ENCODE measurements at regions not wholly inside any gene's neighbourhood (a gene's known extent, or its start where the extent isn't known, plus 50 kb on each side); places are given as distances from the start of the nearest gene placed in this dataset.

DNA sequence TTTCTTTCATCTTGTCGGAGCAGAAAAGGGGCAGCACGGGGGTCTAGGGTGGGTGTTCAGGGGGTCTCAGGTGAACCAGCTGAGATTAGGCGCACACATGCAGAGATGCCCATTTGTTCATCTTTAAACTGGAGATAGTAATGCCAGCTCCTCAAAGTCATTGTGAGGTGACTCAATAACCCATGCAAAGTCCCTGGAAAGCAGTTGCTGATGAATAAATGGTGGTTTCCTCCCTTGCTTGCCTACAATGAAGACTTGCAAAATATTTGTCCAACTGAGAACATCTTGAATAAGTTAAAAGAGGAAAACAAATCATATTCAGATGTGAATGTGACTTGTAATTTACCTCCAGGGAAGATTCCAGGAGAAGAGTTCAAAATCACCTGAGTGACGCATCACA, 206.9 kb downstream of the LY86 start:
- Mint-ChIP-seq H3K36me3 (ENCODE audit: insufficient read depth) (no peaks in the 10 kb centered on the region), H3K27ac (no peak overlapping the region), H3K4me1 (ENCODE audit: low read depth) (no peaks in the 10 kb centered on the region), H3K9me3 (ENCODE audit: low read depth) (no peaks in the 10 kb centered on the region), H3K27me3 (peaks cover 17% of the 10 kb centered on the region), H3K4me3 (ENCODE audit: low read depth) (no peak overlapping the region)
- TF ChIP-seq CTCF (IDR thresholded peaks at IDR 0.05; ENCODE audit: unreplicated experiment): no peak
- no peak for DNase-seq (ENCODE audit: low spot score, unreplicated experiment)

DNA sequence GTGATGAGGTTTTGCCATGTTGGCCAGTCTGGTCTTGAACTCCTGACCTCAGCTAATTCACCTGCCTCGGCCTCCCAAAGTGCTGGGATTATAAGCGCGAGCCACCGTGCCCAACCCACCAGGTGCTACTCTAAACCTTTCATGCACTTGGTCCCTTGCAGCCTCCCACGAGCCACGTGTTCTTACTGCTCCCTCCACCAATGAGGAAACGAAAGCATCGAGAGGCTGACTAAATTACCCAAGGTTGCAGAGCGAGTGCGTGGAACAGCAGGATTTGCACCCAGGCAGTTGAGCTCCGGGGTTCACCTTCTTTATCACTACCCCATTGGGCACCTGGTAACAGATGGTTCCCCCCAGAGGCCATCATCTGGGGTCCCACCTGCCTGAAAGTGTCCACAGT, 208.3 kb downstream of the LY86 start:
- Mint-ChIP-seq H3K27ac (no peak overlapping the region), H3K4me1 (ENCODE audit: low read depth) (no peaks in the 10 kb centered on the region), H3K9me3 (ENCODE audit: low read depth) (no peaks in the 10 kb centered on the region), H3K4me3 (ENCODE audit: low read depth) (no peak overlapping the region), H3K27me3 (peaks cover 17% of the 10 kb centered on the region), H3K36me3 (ENCODE audit: insufficient read depth) (no peaks in the 10 kb centered on the region)
- TF ChIP-seq CTCF (IDR thresholded peaks at IDR 0.05; ENCODE audit: unreplicated experiment): no peak
- DNase-seq (ENCODE audit: low spot score, unreplicated experiment): no peak

DNA sequence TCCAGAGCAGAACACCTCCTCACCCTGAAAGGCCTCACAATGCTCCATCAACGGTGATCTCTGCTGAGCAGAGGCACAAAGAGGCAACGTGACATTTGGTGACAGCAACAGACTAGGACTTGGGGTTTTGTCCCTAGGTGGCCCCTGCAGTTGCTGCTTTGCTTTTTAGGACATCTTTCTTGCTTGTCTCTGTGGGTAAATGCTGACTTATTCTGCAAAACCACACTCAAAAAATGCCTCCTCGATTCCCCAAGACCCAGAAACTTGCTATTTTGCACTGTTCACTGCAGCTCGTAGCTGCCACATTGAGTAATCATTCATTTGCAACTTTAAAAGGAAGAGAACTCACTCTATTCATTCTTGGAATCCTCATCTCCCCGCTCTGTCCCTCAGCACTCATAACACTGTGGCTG, 209.9 kb downstream of the LY86 start:
- Mint-ChIP-seq H3K27me3 (peaks cover 22% of the 10 kb centered on the region), H3K27ac (no peak overlapping the region), H3K36me3 (ENCODE audit: insufficient read depth) (no peaks in the 10 kb centered on the region), H3K9me3 (ENCODE audit: low read depth) (no peaks in the 10 kb centered on the region), H3K4me1 (ENCODE audit: low read depth) (no peaks in the 10 kb centered on the region), H3K4me3 (ENCODE audit: low read depth) (no peak overlapping the region)
- TF ChIP-seq CTCF (IDR thresholded peaks at IDR 0.05; ENCODE audit: unreplicated experiment): no peak
- no peak for DNase-seq (ENCODE audit: low spot score, unreplicated experiment)

- H3K36me3 Mint-ChIP-seq (ENCODE audit: insufficient read depth): no peaks in the 10 kb centered on the region
- no peak overlapping the region for H3K27ac Mint-ChIP-seq
- TF ChIP-seq CTCF (IDR thresholded peaks at IDR 0.05; ENCODE audit: unreplicated experiment): no peak
- H3K9me3 Mint-ChIP-seq (ENCODE audit: low read depth): no peaks in the 10 kb centered on the region
- H3K4me1 Mint-ChIP-seq (ENCODE audit: low read depth): no peaks in the 10 kb centered on the region
- H3K4me3 Mint-ChIP-seq (ENCODE audit: low read depth): no peak overlapping the region
- H3K27me3 Mint-ChIP-seq: peaks cover 19% of the 10 kb centered on the region
- no peak for DNase-seq (ENCODE audit: low spot score, unreplicated experiment)
Observed at GRCh38 chr6:6801005-6801335, 212.4 kb downstream of the LY86 start.

- Mint-ChIP-seq H3K9me3 (ENCODE audit: low read depth) (no peaks in the 10 kb centered on the region), H3K4me1 (ENCODE audit: low read depth) (no peaks in the 10 kb centered on the region), H3K36me3 (ENCODE audit: insufficient read depth) (no peaks in the 10 kb centered on the region), H3K4me3 (ENCODE audit: low read depth) (no peak overlapping the region), H3K27ac (no peak overlapping the region), H3K27me3 (peaks cover 23% of the 10 kb centered on the region)
- TF ChIP-seq CTCF (IDR thresholded peaks at IDR 0.05; ENCODE audit: unreplicated experiment): no peak
- DNase-seq (ENCODE audit: low spot score, unreplicated experiment): no peak
Observed at GRCh38 chr6:6801635-6802218, 213.2 kb downstream of the LY86 start.

All from progenitor cell of endocrine pancreas (in vitro differentiated cells).